H9 (cell line): ENCODE measurements at regions not wholly inside any gene's neighbourhood (a gene's known extent, or its start where the extent isn't known, plus 50 kb on each side); places are given as distances from the start of the nearest gene placed in this dataset.

ENCODE experiments used
- DNase-seq: peaks from one replicate; pipeline ENCODE4 v3.0.0-alpha.2; 2017
- H2AFZ ChIP-seq: one replicate; pipeline ENCODE4 v1.6.1; 2013; ENCODE audit warnings: mild to moderate bottlenecking, low read length, control low read depth, moderate library complexity
- H2AK5ac ChIP-seq: 2 replicates; pipeline ENCODE4 v1.6.1; 2013; ENCODE audit warnings: low read length, control low read depth, mixed read lengths; ENCODE audit not compliant: insufficient read length
- H2BK120ac ChIP-seq: one replicate; pipeline ENCODE4 v1.6.1; 2013; ENCODE audit warnings: low read depth, mild to moderate bottlenecking, low read length, control low read depth, inconsistent platforms; ENCODE audit not compliant: poor library complexity, severe bottlenecking
- H2BK12ac ChIP-seq: 2 replicates; pipeline ENCODE4 v1.6.1; 2013; ENCODE audit warnings: low read length, control low read depth, mixed read lengths, low read depth; ENCODE audit not compliant: insufficient read length
- H2BK15ac ChIP-seq: 2 replicates; pipeline ENCODE4 v1.6.1; 2013; ENCODE audit warnings: low read depth, low read length, control low read depth
- H2BK20ac ChIP-seq: one replicate; pipeline ENCODE4 v1.6.1; 2013; ENCODE audit warnings: low read depth, mild to moderate bottlenecking, low read length, control low read depth, inconsistent platforms; ENCODE audit not compliant: poor library complexity, severe bottlenecking
- H2BK5ac ChIP-seq: 2 replicates; pipeline ENCODE4 v1.6.1; 2013; ENCODE audit warnings: low read length, control low read depth, mixed read lengths; ENCODE audit not compliant: insufficient read length
- H3K14ac ChIP-seq: 2 replicates; pipeline ENCODE4 v1.6.1; 2013; ENCODE audit warnings: low read length, control low read depth; ENCODE audit not compliant: insufficient read depth
- H3K18ac ChIP-seq: 2 replicates; pipeline ENCODE4 v1.6.1; 2013; ENCODE audit warnings: low read depth, mild to moderate bottlenecking, mixed read lengths, low read length, control low read depth; ENCODE audit not compliant: insufficient read length
- H3K23ac ChIP-seq: 2 replicates; pipeline ENCODE4 v1.6.1; 2013; ENCODE audit warnings: low read length, control low read depth, mixed read lengths, low read depth; ENCODE audit not compliant: insufficient read length
- H3K23me2 ChIP-seq: 2 replicates; pipeline ENCODE4 v1.6.1; 2013; ENCODE audit warnings: low read depth, mild to moderate bottlenecking, mixed read lengths, low read length, control low read depth; ENCODE audit not compliant: insufficient read length, poor library complexity, severe bottlenecking
- H3K27ac ChIP-seq: 2 replicates; pipeline ENCODE4 v1.5.1; 2013; ENCODE audit warnings: low read length, control low read depth, mixed read lengths, low read depth; ENCODE audit not compliant: insufficient read length
- H3K27me3 ChIP-seq: 2 replicates; pipeline ENCODE4 v1.6.1; 2013; ENCODE audit warnings: low read length, control low read depth, inconsistent platforms; ENCODE audit not compliant: insufficient read depth
- H3K4ac ChIP-seq: 2 replicates; pipeline ENCODE4 v1.6.1; 2013; ENCODE audit warnings: low read depth, mild to moderate bottlenecking, control low read depth, inconsistent platforms, low read length, moderate library complexity
- H3K4me1 ChIP-seq: 2 replicates; pipeline ENCODE4 v1.6.1; 2013; ENCODE audit warnings: low read length, control low read depth, inconsistent platforms; ENCODE audit not compliant: insufficient read depth
- H3K4me2 ChIP-seq: 2 replicates; pipeline ENCODE4 v1.6.1; 2013; ENCODE audit warnings: low read length, control low read depth, mixed read lengths; ENCODE audit not compliant: insufficient read length, insufficient read depth
- H3K56ac ChIP-seq: 2 replicates; pipeline ENCODE4 v1.6.1; 2013; ENCODE audit warnings: low read depth, mild to moderate bottlenecking, mixed read lengths, low read length, control low read depth; ENCODE audit not compliant: insufficient read length
- H3K79me1 ChIP-seq: 2 replicates; pipeline ENCODE4 v1.6.1; 2013; ENCODE audit warnings: low read depth, mild to moderate bottlenecking, moderate library complexity, low read length, control low read depth, inconsistent platforms; ENCODE audit not compliant: insufficient read depth, poor library complexity, severe bottlenecking
- H3K79me2 ChIP-seq: 2 replicates; pipeline ENCODE4 v1.6.1; 2013; ENCODE audit warnings: low read length, control low read depth, inconsistent platforms; ENCODE audit not compliant: insufficient read depth
- H3K9ac ChIP-seq: 2 replicates; pipeline ENCODE4 v1.6.1; 2013; ENCODE audit warnings: low read length, control low read depth, mixed read lengths; ENCODE audit not compliant: insufficient read length; ENCODE audit errors: extremely low read depth
- H3K9me3 ChIP-seq: one replicate; pipeline ENCODE4 v1.6.1; 2013; ENCODE audit warnings: low read depth, low read length, inconsistent platforms; ENCODE audit not compliant: control insufficient read depth
- H3T11ph ChIP-seq: one replicate; pipeline ENCODE4 v1.6.1; 2013; ENCODE audit warnings: mild to moderate bottlenecking, low read length, control low read depth, inconsistent platforms
- H4K20me1 ChIP-seq: one replicate; pipeline ENCODE4 v1.6.1; 2013; ENCODE audit not compliant: control insufficient read depth, insufficient read length, insufficient read depth
- H4K5ac ChIP-seq: 2 replicates; pipeline ENCODE4 v1.6.1; 2013; ENCODE audit warnings: low read depth, mild to moderate bottlenecking, mixed read lengths, low read length, control low read depth; ENCODE audit not compliant: insufficient read length
- H4K8ac ChIP-seq: replicated peaks from 2 replicates; pipeline ENCODE4 v1.6.1; 2013; ENCODE audit warnings: low read length, control low read depth, mixed read lengths, low read depth; ENCODE audit not compliant: insufficient read length
- H4K91ac ChIP-seq: 2 replicates; pipeline ENCODE4 v1.6.1; 2013; ENCODE audit warnings: low read depth, mild to moderate bottlenecking, moderate library complexity, mixed read lengths, low read length, control low read depth; ENCODE audit not compliant: insufficient read length
- H3K27ac Mint-ChIP-seq, 3 experiments: 2 replicates in 2 of 3; 3 replicates in 1 of 3; pipeline ENCODE4 v1.8.0; 2020 to 2021; ENCODE audit warnings: mixed read lengths in 3 of 3, mild to moderate bottlenecking in 1 of 3, moderate library complexity in 1 of 3
- H3K27me3 Mint-ChIP-seq: 2 replicates; pipeline ENCODE4 v1.8.0; 2021; ENCODE audit warnings: low read depth, mild to moderate bottlenecking, moderate library complexity, mixed read lengths
- H3K36me3 Mint-ChIP-seq, 3 experiments: 2 replicates in 2 of 3; 3 replicates in 1 of 3; pipeline ENCODE4 v1.8.0; 2020 to 2021; ENCODE audit warnings: low read depth in 3 of 3, mixed read lengths in 3 of 3; ENCODE audit not compliant: insufficient read depth in 1 of 3
- H3K4me1 Mint-ChIP-seq, 2 experiments: 2 replicates each; pipeline ENCODE4 v1.8.0; 2020; ENCODE audit warnings: mixed read lengths in 2 of 2
- H3K4me3 Mint-ChIP-seq, 2 experiments: 2 replicates in 1 of 2; 3 replicates in 1 of 2; pipeline ENCODE4 v1.8.0; 2020 to 2021; ENCODE audit warnings: mild to moderate bottlenecking in 2 of 2, mixed read lengths in 2 of 2, moderate library complexity in 1 of 2
- H3K9me3 Mint-ChIP-seq, 2 experiments: 2 replicates in 1 of 2; 3 replicates in 1 of 2; pipeline ENCODE4 v1.8.0; 2020; ENCODE audit warnings: mild to moderate bottlenecking in 2 of 2, mixed read lengths in 2 of 2, moderate library complexity in 1 of 2
- WGBS: extraction: QIAGEN DNeasy Blood & Tissue Kit; methylation state at CpG from one replicate; pipeline ENCODE4 v1.1.7; 2013; ENCODE audit warnings: missing lambda C conversion rate, low lambda C conversion rate, mixed read lengths; ENCODE audit not compliant: insufficient read length; ENCODE audit errors: extremely low coverage; 5-methylcytosine and 5-hydroxymethylcytosine counted together
- TF ChIP-seq, protein P1 (sequence below): fragments of 200-600 bp; sonication (generic); conservative IDR thresholded peaks from 3 replicates; pipeline ENCODE4 v1.8.0; 2021; ENCODE audit warnings: antibody characterized with exemption, mild to moderate bottlenecking

DNA sequence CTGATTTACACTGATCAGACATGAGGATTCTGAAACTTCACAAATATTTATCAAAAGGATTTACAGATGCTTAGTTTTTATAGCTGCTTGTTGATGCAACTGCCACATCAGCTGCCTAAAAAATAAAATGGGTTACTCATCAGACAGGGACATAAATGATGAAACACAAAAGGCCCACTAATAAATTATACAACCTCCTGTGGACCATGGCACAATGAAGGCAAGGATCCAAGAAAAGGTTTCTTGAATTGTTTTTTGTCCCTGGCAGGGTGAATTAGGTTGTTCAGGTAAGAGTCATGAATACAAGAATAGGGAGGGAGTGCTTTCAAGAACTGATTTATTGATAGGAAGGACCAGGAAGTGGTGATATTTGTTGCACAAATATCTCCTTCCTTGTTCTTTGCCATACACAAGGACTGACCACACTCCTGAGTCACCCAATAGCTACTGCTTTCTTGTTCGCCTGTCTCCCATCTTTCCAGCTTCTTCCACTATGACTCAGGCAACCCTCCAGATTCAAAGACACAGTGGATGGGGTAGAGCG lies 234.5 kb downstream of the AHR start:
- Mint-ChIP-seq H3K4me3 (no peak overlapping the region), H3K27ac (peak overlapping the region in 1 of 3 experiments; percentile 10; a peak in 2 of 7 replicates), H3K27me3 (no peaks in the 10 kb centered on the region), H3K4me1 (peaks cover 3 to 13% of the 10 kb centered on the region in 2 experiments), H3K36me3 (no peaks in the 10 kb centered on the region), H3K9me3 (no peaks in the 10 kb centered on the region)
- H2AK5ac ChIP-seq: no peak overlapping the region
- H2BK120ac ChIP-seq: no peak overlapping the region
- no peak overlapping the region for H3T11ph ChIP-seq
- H3K23me2 ChIP-seq: no peaks in the 10 kb centered on the region
- H3K18ac ChIP-seq: no peak overlapping the region
- no peak overlapping the region for H3K4me2 ChIP-seq
- no peak overlapping the region for H4K8ac ChIP-seq
- H4K20me1 ChIP-seq: no peaks in the 10 kb centered on the region
- H3K79me1 ChIP-seq: no peaks in the 10 kb centered on the region
- TF ChIP-seq, protein P1, sequence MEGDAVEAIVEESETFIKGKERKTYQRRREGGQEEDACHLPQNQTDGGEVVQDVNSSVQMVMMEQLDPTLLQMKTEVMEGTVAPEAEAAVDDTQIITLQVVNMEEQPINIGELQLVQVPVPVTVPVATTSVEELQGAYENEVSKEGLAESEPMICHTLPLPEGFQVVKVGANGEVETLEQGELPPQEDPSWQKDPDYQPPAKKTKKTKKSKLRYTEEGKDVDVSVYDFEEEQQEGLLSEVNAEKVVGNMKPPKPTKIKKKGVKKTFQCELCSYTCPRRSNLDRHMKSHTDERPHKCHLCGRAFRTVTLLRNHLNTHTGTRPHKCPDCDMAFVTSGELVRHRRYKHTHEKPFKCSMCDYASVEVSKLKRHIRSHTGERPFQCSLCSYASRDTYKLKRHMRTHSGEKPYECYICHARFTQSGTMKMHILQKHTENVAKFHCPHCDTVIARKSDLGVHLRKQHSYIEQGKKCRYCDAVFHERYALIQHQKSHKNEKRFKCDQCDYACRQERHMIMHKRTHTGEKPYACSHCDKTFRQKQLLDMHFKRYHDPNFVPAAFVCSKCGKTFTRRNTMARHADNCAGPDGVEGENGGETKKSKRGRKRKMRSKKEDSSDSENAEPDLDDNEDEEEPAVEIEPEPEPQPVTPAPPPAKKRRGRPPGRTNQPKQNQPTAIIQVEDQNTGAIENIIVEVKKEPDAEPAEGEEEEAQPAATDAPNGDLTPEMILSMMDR: no peak
- no CpG with 5 or more reads among the region's 2 CpGs for WGBS
- H2BK20ac ChIP-seq: no peak overlapping the region
- H3K56ac ChIP-seq: no peak overlapping the region
- no peak overlapping the region for H3K4ac ChIP-seq
- no peak overlapping the region for H3K27ac ChIP-seq
- H4K91ac ChIP-seq: no peak overlapping the region
- H2AFZ ChIP-seq: no peak overlapping the region
- no peaks in the 10 kb centered on the region for H3K27me3 ChIP-seq
- DNase-seq: no peak
- H3K79me2 ChIP-seq: no peaks in the 10 kb centered on the region
- no peak overlapping the region for H2BK15ac ChIP-seq
- H2BK5ac ChIP-seq: no peak overlapping the region
- no peak overlapping the region for H3K23ac ChIP-seq
- H2BK12ac ChIP-seq: no peak overlapping the region
- no peaks in the 10 kb centered on the region for H3K9me3 ChIP-seq
- no peak overlapping the region for H3K14ac ChIP-seq
- H4K5ac ChIP-seq: no peak overlapping the region
- no peak overlapping the region for H3K9ac ChIP-seq
- peaks cover 2% of the 10 kb centered on the region for H3K4me1 ChIP-seq
